ENCODE measurements at regions not wholly inside any gene's neighbourhood (a gene's known extent, or its start where the extent isn't known, plus 50 kb on each side); places are given as distances from the start of the nearest gene placed in this dataset.

- TF ChIP-seq CTCF (IDR thresholded peaks at IDR 0.05): no peak
- no peak for TF ChIP-seq POLR2A (IDR thresholded peaks at IDR 0.05)
Observed at GRCh38 chr22:44586999-44587736, 89.1 kb upstream of the RTL6 start.

All from testis (tissue), 2 donors.